OCI-LY7 (cell line): ENCODE measurements at regions not wholly inside any gene's neighbourhood (a gene's known extent, or its start where the extent isn't known, plus 50 kb on each side); places are given as distances from the start of the nearest gene placed in this dataset.

Source experiments
- BruUV-seq: library from RNA; stranded (reverse); fragments of 400-500 nt; replicated peaks from 2 replicates; lab custom pipeline; 2021; lab: Mats Ljungman, UMichigan
- CTCF ChIA-PET: fragments of 300-600 bp; sonication (Branson Sonifier 250); formaldehyde crosslinking; loops from one replicate; lab custom pipeline; 2022; ENCODE audit warnings: antibody characterized with exemption; ENCODE audit not compliant: unreplicated experiment; lab: Charles Lee
- POLR2A ChIA-PET: fragments of 300-600 bp; sonication (Branson Sonifier 250); formaldehyde crosslinking; loops from one replicate; lab custom pipeline; 2022; ENCODE audit warnings: antibody characterized with exemption; lab: Charles Lee
- DNase-seq: peaks from one replicate; pipeline ENCODE4 v3.0.0-alpha.2; 2015; ENCODE audit warnings: low spot score
- H2AFZ ChIP-seq: fragments of 200-600 bp; sonication (generic), shearing (Covaris generic); 2 replicates; pipeline ENCODE4 v1.6.1; 2014; ENCODE audit warnings: mild to moderate bottlenecking, antibody characterized with exemption, low read length, moderate library complexity
- H3K27ac ChIP-seq: fragments of 200-600 bp; sonication (generic); 2 replicates; pipeline ENCODE4 v1.5.1; 2014; ENCODE audit warnings: mixed run types, low read depth, mild to moderate bottlenecking, moderate library complexity, low read length, inconsistent platforms; ENCODE audit not compliant: poor library complexity, severe bottlenecking
- H3K36me3 ChIP-seq: fragments of 200-600 bp; sonication (generic); 2 replicates; pipeline ENCODE4 v1.6.1; 2014; ENCODE audit warnings: mild to moderate bottlenecking, antibody characterized with exemption, low read length, moderate library complexity, mixed read lengths; ENCODE audit not compliant: insufficient read depth
- H3K4me1 ChIP-seq: fragments of 200-600 bp; sonication (generic); 2 replicates; pipeline ENCODE4 v1.5.1; 2014; ENCODE audit warnings: mild to moderate bottlenecking, low read length; ENCODE audit not compliant: insufficient read depth, poor library complexity, severe bottlenecking
- H3K4me2 ChIP-seq: fragments of 200-600 bp; sonication (generic); 2 replicates; pipeline ENCODE4 v1.6.1; 2014; ENCODE audit warnings: mild to moderate bottlenecking, low read length
- H3K4me3 ChIP-seq: fragments of 200-600 bp; sonication (generic); 2 replicates; pipeline ENCODE4 v1.5.1; 2014; ENCODE audit warnings: mild to moderate bottlenecking, low read depth, low read length; ENCODE audit not compliant: poor library complexity, severe bottlenecking
- H3K79me2 ChIP-seq: fragments of 200-600 bp; sonication (generic); 2 replicates; pipeline ENCODE4 v1.6.1; 2016; ENCODE audit warnings: low read depth, mild to moderate bottlenecking, low read length, moderate library complexity, mixed read lengths; ENCODE audit not compliant: insufficient read depth
- H3K9me2 ChIP-seq: fragments of 200-600 bp; sonication (generic); 2 replicates; pipeline ENCODE4 v1.6.1; 2016; ENCODE audit warnings: mild to moderate bottlenecking, low read length, mixed read lengths; ENCODE audit not compliant: insufficient read depth
- H3K9me3 ChIP-seq: fragments of 200-600 bp; sonication (generic); 2 replicates; pipeline ENCODE4 v1.6.1; 2014; ENCODE audit warnings: mild to moderate bottlenecking, mixed run types, low read length, mixed read lengths
- H4K20me1 ChIP-seq: fragments of 200-600 bp; sonication (generic); 2 replicates; pipeline ENCODE4 v1.6.1; 2014; ENCODE audit warnings: mild to moderate bottlenecking, antibody characterized with exemption, low read length, moderate library complexity, mixed read lengths; ENCODE audit not compliant: insufficient read depth
- EZH2phosphoT487 ChIP-seq: fragments of 200-600 bp; sonication (generic); IDR thresholded peaks from 2 replicates; pipeline ENCODE4 v1.6.1; 2018; ENCODE audit warnings: low read depth, borderline replicate concordance, mild to moderate bottlenecking, mixed run types, antibody characterized with exemption, low read length, moderate library complexity, mixed read lengths
- intact Hi-C: fragments of 100-400 bp; cut with micrococcal nuclease; formaldehyde crosslinking; loops from one replicate; pipeline ENCODE4 v1.10.0; 2022; ENCODE audit not compliant: unreplicated experiment
- TF ChIP-seq, protein P1 (sequence below): fragments of 200-600 bp; sonication (generic); conservative IDR thresholded peaks from 2 replicates; pipeline ENCODE4 v1.5.1; 2014; ENCODE audit warnings: mild to moderate bottlenecking, antibody characterized with exemption, low read length, moderate library complexity, mixed read lengths

- Histone ChIP-seq H3K9me3 (no peaks in the 10 kb centered on the region), H2AFZ (no peak overlapping the region), H3K4me3 (no peak overlapping the region), H4K20me1 (no peaks in the 10 kb centered on the region), H3K36me3 (no peaks in the 10 kb centered on the region), H3K4me2 (no peak overlapping the region), H3K27ac (no peak overlapping the region), H3K9me2 (no peaks in the 10 kb centered on the region), H3K4me1 (no peaks in the 10 kb centered on the region), H3K79me2 (no peaks in the 10 kb centered on the region)
- no peak for DNase-seq
- ChIA-PET CTCF (no interaction called here), POLR2A (no interaction called here)
- TF ChIP-seq EZH2phosphoT487 = no peak
- TF ChIP-seq, protein P1, sequence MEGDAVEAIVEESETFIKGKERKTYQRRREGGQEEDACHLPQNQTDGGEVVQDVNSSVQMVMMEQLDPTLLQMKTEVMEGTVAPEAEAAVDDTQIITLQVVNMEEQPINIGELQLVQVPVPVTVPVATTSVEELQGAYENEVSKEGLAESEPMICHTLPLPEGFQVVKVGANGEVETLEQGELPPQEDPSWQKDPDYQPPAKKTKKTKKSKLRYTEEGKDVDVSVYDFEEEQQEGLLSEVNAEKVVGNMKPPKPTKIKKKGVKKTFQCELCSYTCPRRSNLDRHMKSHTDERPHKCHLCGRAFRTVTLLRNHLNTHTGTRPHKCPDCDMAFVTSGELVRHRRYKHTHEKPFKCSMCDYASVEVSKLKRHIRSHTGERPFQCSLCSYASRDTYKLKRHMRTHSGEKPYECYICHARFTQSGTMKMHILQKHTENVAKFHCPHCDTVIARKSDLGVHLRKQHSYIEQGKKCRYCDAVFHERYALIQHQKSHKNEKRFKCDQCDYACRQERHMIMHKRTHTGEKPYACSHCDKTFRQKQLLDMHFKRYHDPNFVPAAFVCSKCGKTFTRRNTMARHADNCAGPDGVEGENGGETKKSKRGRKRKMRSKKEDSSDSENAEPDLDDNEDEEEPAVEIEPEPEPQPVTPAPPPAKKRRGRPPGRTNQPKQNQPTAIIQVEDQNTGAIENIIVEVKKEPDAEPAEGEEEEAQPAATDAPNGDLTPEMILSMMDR = no peak
- intact Hi-C loops = no loop called here
- BruUV-seq = no TSS peak
These were observed 66.1 kb upstream of the C1QTNF9B start for GRCh38 chr13:23963184-23963931.

GRCh38 chr13:23963947-23964346 lies 66.6 kb upstream of the C1QTNF9B start:
- no peak overlapping the region for H3K4me3 ChIP-seq
- intact Hi-C loops = no loop called here
- H3K4me1 ChIP-seq = no peaks in the 10 kb centered on the region
- BruUV-seq = no TSS peak
- ChIA-PET CTCF (no interaction called here), POLR2A (no interaction called here)
- H2AFZ ChIP-seq = no peak overlapping the region
- no peaks in the 10 kb centered on the region for H3K79me2 ChIP-seq
- H3K9me3 ChIP-seq = no peaks in the 10 kb centered on the region
- no peak overlapping the region for H3K27ac ChIP-seq
- no peaks in the 10 kb centered on the region for H3K36me3 ChIP-seq
- H3K9me2 ChIP-seq = no peaks in the 10 kb centered on the region
- no peak overlapping the region for H3K4me2 ChIP-seq
- no peaks in the 10 kb centered on the region for H4K20me1 ChIP-seq
- no peak for DNase-seq
- TF ChIP-seq, protein P1 = no peak
- TF ChIP-seq EZH2phosphoT487 = no peak

- Histone ChIP-seq H3K79me2 (no peaks in the 10 kb centered on the region), H3K4me3 (no peak overlapping the region), H3K4me2 (no peak overlapping the region), H2AFZ (no peak overlapping the region), H3K36me3 (no peaks in the 10 kb centered on the region), H3K9me2 (no peaks in the 10 kb centered on the region), H3K27ac (no peak overlapping the region), H3K9me3 (no peaks in the 10 kb centered on the region), H3K4me1 (no peaks in the 10 kb centered on the region), H4K20me1 (no peaks in the 10 kb centered on the region)
- no peak for TF ChIP-seq EZH2phosphoT487
- TF ChIP-seq, protein P1 = no peak
- no peak for DNase-seq
- ChIA-PET POLR2A (no interaction called here), CTCF (no interaction called here)
- no TSS peak for BruUV-seq
- intact Hi-C loops = no loop called here
These were observed 68.0 kb upstream of the C1QTNF9B start for GRCh38 chr13:23965346-23965745.
